IMR-90 (cell line): ENCODE measurements at regions not wholly inside any gene's neighbourhood (a gene's known extent, or its start where the extent isn't known, plus 50 kb on each side); places are given as distances from the start of the nearest gene placed in this dataset.

Source experiments
- ATAC-seq: fragments of 200-7000 bp; cut with Tn5 transposase; 2 replicates; pipeline ENCODE4 v1.9.1; 2020; ENCODE audit warnings: low read depth, mild to moderate bottlenecking, moderate library complexity
- BruUV-seq: library from RNA; stranded (reverse); fragments of 400-500 nt; replicated peaks from 2 replicates; lab custom pipeline; 2021; lab: Mats Ljungman, UMichigan
- CTCF ChIA-PET: fragments of 300-600 bp; formaldehyde crosslinking; extraction: SDS; loops from one replicate; lab custom pipeline; 2021; ENCODE audit warnings: antibody characterized with exemption; lab: Yijun Ruan, JAX
- POLR2A ChIA-PET: fragments of 300-600 bp; sonication (Branson Sonifier 250); formaldehyde crosslinking; loops from one replicate; lab custom pipeline; 2022; ENCODE audit warnings: antibody characterized with exemption; ENCODE audit not compliant: unreplicated experiment; lab: Charles Lee
- DNase-seq: peaks from one replicate; pipeline ENCODE4 v3.0.0; 2013
- H2AFZ ChIP-seq: replicated peaks from 2 replicates; pipeline ENCODE3; 2013; ENCODE audit warnings: low read length, mild to moderate bottlenecking; ENCODE audit not compliant: poor library complexity
- H2AK5ac ChIP-seq: 2 replicates; pipeline ENCODE4 v1.6.1; 2013; ENCODE audit warnings: low read depth, low read length, inconsistent platforms
- H2AK9ac ChIP-seq: replicated peaks from 2 replicates; pipeline ENCODE3; 2013; ENCODE audit warnings: mild to moderate bottlenecking, low read depth, low read length, moderate library complexity; ENCODE audit not compliant: poor library complexity
- H2BK120ac ChIP-seq: 2 replicates; pipeline ENCODE4 v1.6.1; 2013; ENCODE audit warnings: low read depth, low read length, inconsistent platforms
- H2BK15ac ChIP-seq: 3 replicates; pipeline ENCODE4 v1.6.1; 2013; ENCODE audit warnings: low read depth, low read length, inconsistent platforms
- H2BK20ac ChIP-seq: 2 replicates; pipeline ENCODE4 v1.6.1; 2013; ENCODE audit warnings: low read depth, mild to moderate bottlenecking, inconsistent platforms, low read length, moderate library complexity
- H2BK5ac ChIP-seq: 2 replicates; pipeline ENCODE4 v1.6.1; 2013; ENCODE audit warnings: mild to moderate bottlenecking, low read depth, low read length, inconsistent platforms; ENCODE audit not compliant: poor library complexity, severe bottlenecking
- H3K14ac ChIP-seq: replicated peaks from 2 replicates; pipeline ENCODE4 v1.6.1; 2013; ENCODE audit warnings: low read depth, low read length, inconsistent platforms
- H3K18ac ChIP-seq: 2 replicates; pipeline ENCODE4 v1.6.1; 2013; ENCODE audit warnings: low read depth, low read length, control low read depth
- H3K23ac ChIP-seq: 2 replicates; pipeline ENCODE4 v1.6.1; 2013; ENCODE audit warnings: low read depth, low read length, inconsistent platforms
- H3K27ac ChIP-seq: 2 replicates; pipeline ENCODE4 v1.5.1; 2013; ENCODE audit warnings: mild to moderate bottlenecking, control low read depth, low read length; ENCODE audit not compliant: insufficient read depth
- H3K27me3 ChIP-seq: 2 replicates; pipeline ENCODE4 v1.6.1; 2013; ENCODE audit warnings: low read length; ENCODE audit not compliant: control insufficient read depth, insufficient read depth
- H3K36me3 ChIP-seq: 2 replicates; pipeline ENCODE4 v1.6.1; 2013; ENCODE audit warnings: low read length, mixed read lengths; ENCODE audit not compliant: control insufficient read depth, insufficient read depth
- H3K4ac ChIP-seq: 2 replicates; pipeline ENCODE4 v1.6.1; 2013; ENCODE audit warnings: low read depth, low read length, inconsistent platforms
- H3K4me1 ChIP-seq: 2 replicates; pipeline ENCODE4 v1.6.1; 2013; ENCODE audit warnings: low read length, mixed read lengths; ENCODE audit not compliant: control insufficient read depth, insufficient read depth
- H3K4me2 ChIP-seq: 2 replicates; pipeline ENCODE4 v1.6.1; 2013; ENCODE audit warnings: low read depth, mild to moderate bottlenecking, control low read depth, low read length, moderate library complexity
- H3K4me3 ChIP-seq: 2 replicates; pipeline ENCODE4 v1.5.1; 2013; ENCODE audit warnings: low read depth, mild to moderate bottlenecking, control low read depth, low read length, moderate library complexity; ENCODE audit not compliant: insufficient read depth
- H3K56ac ChIP-seq: 2 replicates; pipeline ENCODE4 v1.6.1; 2013; ENCODE audit warnings: low read length, inconsistent platforms; ENCODE audit not compliant: insufficient read depth; ENCODE audit errors: extremely low read depth
- H3K79me1 ChIP-seq, 2 experiments: 2 replicates each; pipeline ENCODE4 v1.6.1; 2013; ENCODE audit warnings: low read length in 2 of 2, inconsistent platforms in 1 of 2, low read depth in 1 of 2
- H3K9ac ChIP-seq: 2 replicates; pipeline ENCODE4 v1.6.1; 2013; ENCODE audit warnings: low read depth, low read length, control low read depth
- H3K9me1 ChIP-seq: 2 replicates; pipeline ENCODE4 v1.6.1; 2013; ENCODE audit warnings: low read length, inconsistent platforms; ENCODE audit not compliant: insufficient read depth
- H3K9me3 ChIP-seq: 2 replicates; pipeline ENCODE4 v1.6.1; 2013; ENCODE audit warnings: low read length; ENCODE audit not compliant: control insufficient read depth, insufficient read depth
- H4K20me1 ChIP-seq: 2 replicates; pipeline ENCODE4 v1.6.1; 2013; ENCODE audit warnings: low read length, inconsistent platforms; ENCODE audit not compliant: insufficient read depth
- H4K5ac ChIP-seq: 2 replicates; pipeline ENCODE4 v1.6.1; 2013; ENCODE audit warnings: mild to moderate bottlenecking, low read depth, low read length, control low read depth
- H4K8ac ChIP-seq, 2 experiments: 2 replicates each; pipeline ENCODE4 v1.6.1; 2013; ENCODE audit warnings: low read depth in 2 of 2, low read length in 2 of 2, control low read depth in 1 of 2, inconsistent platforms in 1 of 2
- H4K91ac ChIP-seq: 2 replicates; pipeline ENCODE4 v1.6.1; 2013; ENCODE audit warnings: low read depth, low read length, inconsistent platforms; ENCODE audit not compliant: insufficient read depth
- BHLHE40 ChIP-seq: fragments of 150-350 bp; IDR thresholded peaks from 2 replicates; pipeline ENCODE4 v1.6.1; 2016; ENCODE audit warnings: mild to moderate bottlenecking, low read depth, low read length
- CEBPB ChIP-seq: IDR thresholded peaks from 2 replicates; pipeline ENCODE4 v1.6.1; 2012; ENCODE audit warnings: low read depth, low read length, improper control_type of control experiment
- CHD1 ChIP-seq: IDR thresholded peaks from 2 replicates; pipeline ENCODE4 v1.6.1; 2012; ENCODE audit warnings: low read depth, low read length, improper control_type of control experiment
- FOS ChIP-seq: fragments of 150-350 bp; IDR thresholded peaks from 2 replicates; pipeline ENCODE4 v1.6.1; 2016; ENCODE audit warnings: low read depth, low read length
- MAFK ChIP-seq: IDR thresholded peaks from 2 replicates; pipeline ENCODE4 v1.6.1; 2012; ENCODE audit warnings: low read depth, low read length, improper control_type of control experiment
- MAZ ChIP-seq: IDR thresholded peaks from 2 replicates; pipeline ENCODE4 v1.6.1; 2012; ENCODE audit warnings: low read depth, mild to moderate bottlenecking, low read length, improper control_type of control experiment, moderate library complexity, borderline replicate concordance
- MXI1 ChIP-seq: IDR thresholded peaks from 2 replicates; pipeline ENCODE4 v1.6.1; 2012; ENCODE audit warnings: low read depth, mild to moderate bottlenecking, low read length, moderate library complexity, borderline replicate concordance
- NFE2L2 ChIP-seq: fragments of 150-350 bp; IDR thresholded peaks from 2 replicates; pipeline ENCODE4 v1.6.1; 2016; ENCODE audit warnings: low read depth, mild to moderate bottlenecking, low read length
- POLR2A ChIP-seq: IDR thresholded peaks from 2 replicates; pipeline ENCODE4 v1.6.1; 2012; ENCODE audit warnings: mild to moderate bottlenecking, low read depth, low read length
- RAD21 ChIP-seq: IDR thresholded peaks from 2 replicates; pipeline ENCODE4 v1.6.1; 2012; ENCODE audit warnings: low read length, improper control_type of control experiment
- RCOR1 ChIP-seq: IDR thresholded peaks from 2 replicates; pipeline ENCODE4 v1.6.1; 2012; ENCODE audit warnings: mild to moderate bottlenecking, low read length, improper control_type of control experiment; ENCODE audit not compliant: insufficient replicate concordance
- SMC3 ChIP-seq: fragments of 150-350 bp; IDR thresholded peaks from 2 replicates; pipeline ENCODE4 v1.6.1; 2016; ENCODE audit warnings: low read depth, mild to moderate bottlenecking, antibody characterized with exemption, low read length, moderate library complexity
- WGBS, 2 experiments: methylation state at CpG; one replicate each; pipeline versions ENCODE4 v1.1.5 to v1.1.7; 2013; ENCODE audit warnings: missing lambda C conversion rate in 2 of 2; ENCODE audit not compliant: insufficient read length in 1 of 2; ENCODE audit errors: extremely low coverage in 2 of 2; 5-methylcytosine and 5-hydroxymethylcytosine counted together
- dilution Hi-C: fragments of 300-500 bp; cut with HindIII; formaldehyde crosslinking; loops from one replicate; pipeline ENCODE4 v1.14.3; 2018; ENCODE audit warnings: low sequenced_read_pairs; ENCODE audit not compliant: unreplicated experiment
- in situ Hi-C: fragments of 300-500 bp; cut with MboI; formaldehyde crosslinking; loops from 3 replicates; pipeline ENCODE4 v1.14.3; 2019; ENCODE audit warnings: low sequenced_read_pairs, inconsistent platforms, mixed read lengths
- intact Hi-C: fragments of 100-400 bp; cut with micrococcal nuclease; formaldehyde crosslinking; loops from 2 replicates; pipeline ENCODE4 v1.10.0; 2022
- TF ChIP-seq, protein P1 (sequence below): fragments of 150-350 bp; IDR thresholded peaks from 2 replicates; pipeline ENCODE4 v1.6.1; 2016; ENCODE audit warnings: low read depth, mild to moderate bottlenecking, low read length, moderate library complexity, borderline replicate concordance
- TF ChIP-seq, protein P2 (sequence below): conservative IDR thresholded peaks from 2 replicates; pipeline ENCODE4 v1.5.1; 2012; ENCODE audit warnings: mild to moderate bottlenecking, low read depth, low read length, improper control_type of control experiment

DNA sequence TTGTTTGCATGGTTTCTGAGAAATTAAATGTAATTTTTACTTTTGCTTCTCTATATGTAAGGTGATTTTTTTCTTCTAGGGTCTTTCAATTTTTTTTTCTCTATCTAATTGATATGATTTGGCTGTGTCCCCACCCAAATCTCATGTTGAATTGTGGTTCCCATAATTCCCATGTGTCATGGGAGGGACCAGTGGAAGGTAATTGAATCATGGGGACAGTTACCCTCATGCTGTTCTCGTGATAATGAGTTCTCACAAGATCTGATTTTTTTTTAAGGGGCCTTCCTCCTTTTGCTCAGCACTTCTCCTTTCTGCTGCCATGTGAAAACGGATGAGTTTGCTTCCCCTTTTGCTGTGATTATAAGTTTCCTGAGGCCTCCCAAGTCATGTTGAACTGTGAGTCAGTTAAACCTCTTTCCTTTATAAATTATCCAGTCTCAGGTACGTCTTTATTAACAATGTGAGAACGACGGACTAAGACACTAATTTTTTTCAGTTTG, 150.8 kb downstream of the MTRR start:
- Histone ChIP-seq H3K27ac (no peak overlapping the region), H3K4me3 (no peak overlapping the region), H3K27me3 (no peaks in the 10 kb centered on the region), H3K36me3 (no peaks in the 10 kb centered on the region), H3K9ac (no peak overlapping the region), H3K18ac (no peak overlapping the region), H4K91ac (no peak overlapping the region), H4K20me1 (no peaks in the 10 kb centered on the region), H2AK9ac (no peak overlapping the region), H3K56ac (no peak overlapping the region), H2AK5ac (no peak overlapping the region), H2BK120ac (no peak overlapping the region), H2BK15ac (no peak overlapping the region), H3K23ac (no peak overlapping the region), H3K79me1 (no peaks in the 10 kb centered on the region), H4K5ac (no peak overlapping the region), H3K9me3 (no peaks in the 10 kb centered on the region), H3K4ac (no peak overlapping the region), H3K4me2 (no peak overlapping the region), H3K4me1 (no peaks in the 10 kb centered on the region), H2BK5ac (no peak overlapping the region), H2AFZ (no peak overlapping the region), H4K8ac (no peak overlapping the region), H3K9me1 (no peaks in the 10 kb centered on the region), H3K14ac (no peak overlapping the region), H2BK20ac (no peak overlapping the region)
- BruUV-seq: no TSS peak
- dilution Hi-C loops (no loop called here), intact Hi-C loops (no loop called here), in situ Hi-C loops (no loop called here)
- WGBS, 2 experiments: no CpG with 5 or more reads among the region's 5 CpGs
- CTCF ChIA-PET: interaction anchor here (1.0 to 1.2 kb wide), 2 partner anchors 17 to 92 kb away, joined by 3 read pairs; no protein-coding TSS in a partner anchor
- TF ChIP-seq MXI1: no peak
- no peak for TF ChIP-seq RAD21
- TF ChIP-seq, protein P1, sequence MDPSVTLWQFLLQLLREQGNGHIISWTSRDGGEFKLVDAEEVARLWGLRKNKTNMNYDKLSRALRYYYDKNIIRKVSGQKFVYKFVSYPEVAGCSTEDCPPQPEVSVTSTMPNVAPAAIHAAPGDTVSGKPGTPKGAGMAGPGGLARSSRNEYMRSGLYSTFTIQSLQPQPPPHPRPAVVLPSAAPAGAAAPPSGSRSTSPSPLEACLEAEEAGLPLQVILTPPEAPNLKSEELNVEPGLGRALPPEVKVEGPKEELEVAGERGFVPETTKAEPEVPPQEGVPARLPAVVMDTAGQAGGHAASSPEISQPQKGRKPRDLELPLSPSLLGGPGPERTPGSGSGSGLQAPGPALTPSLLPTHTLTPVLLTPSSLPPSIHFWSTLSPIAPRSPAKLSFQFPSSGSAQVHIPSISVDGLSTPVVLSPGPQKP: no peak
- TF ChIP-seq, protein P2, sequence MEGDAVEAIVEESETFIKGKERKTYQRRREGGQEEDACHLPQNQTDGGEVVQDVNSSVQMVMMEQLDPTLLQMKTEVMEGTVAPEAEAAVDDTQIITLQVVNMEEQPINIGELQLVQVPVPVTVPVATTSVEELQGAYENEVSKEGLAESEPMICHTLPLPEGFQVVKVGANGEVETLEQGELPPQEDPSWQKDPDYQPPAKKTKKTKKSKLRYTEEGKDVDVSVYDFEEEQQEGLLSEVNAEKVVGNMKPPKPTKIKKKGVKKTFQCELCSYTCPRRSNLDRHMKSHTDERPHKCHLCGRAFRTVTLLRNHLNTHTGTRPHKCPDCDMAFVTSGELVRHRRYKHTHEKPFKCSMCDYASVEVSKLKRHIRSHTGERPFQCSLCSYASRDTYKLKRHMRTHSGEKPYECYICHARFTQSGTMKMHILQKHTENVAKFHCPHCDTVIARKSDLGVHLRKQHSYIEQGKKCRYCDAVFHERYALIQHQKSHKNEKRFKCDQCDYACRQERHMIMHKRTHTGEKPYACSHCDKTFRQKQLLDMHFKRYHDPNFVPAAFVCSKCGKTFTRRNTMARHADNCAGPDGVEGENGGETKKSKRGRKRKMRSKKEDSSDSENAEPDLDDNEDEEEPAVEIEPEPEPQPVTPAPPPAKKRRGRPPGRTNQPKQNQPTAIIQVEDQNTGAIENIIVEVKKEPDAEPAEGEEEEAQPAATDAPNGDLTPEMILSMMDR: no peak
- TF ChIP-seq FOS: no peak
- TF ChIP-seq RCOR1: no peak
- TF ChIP-seq BHLHE40: no peak
- no peak for TF ChIP-seq CHD1
- no peak for TF ChIP-seq MAFK
- no peak for TF ChIP-seq POLR2A
- no peak for TF ChIP-seq NFE2L2
- TF ChIP-seq SMC3: no peak
- no peak for TF ChIP-seq CEBPB
- TF ChIP-seq MAZ: no peak
- POLR2A ChIA-PET: no interaction called here
- ATAC-seq: no peak
- DNase-seq: no peak
